ENCODE measurements at regions not wholly inside any gene's neighbourhood (a gene's known extent, or its start where the extent isn't known, plus 50 kb on each side); places are given as distances from the start of the nearest gene placed in this dataset.

DNA sequence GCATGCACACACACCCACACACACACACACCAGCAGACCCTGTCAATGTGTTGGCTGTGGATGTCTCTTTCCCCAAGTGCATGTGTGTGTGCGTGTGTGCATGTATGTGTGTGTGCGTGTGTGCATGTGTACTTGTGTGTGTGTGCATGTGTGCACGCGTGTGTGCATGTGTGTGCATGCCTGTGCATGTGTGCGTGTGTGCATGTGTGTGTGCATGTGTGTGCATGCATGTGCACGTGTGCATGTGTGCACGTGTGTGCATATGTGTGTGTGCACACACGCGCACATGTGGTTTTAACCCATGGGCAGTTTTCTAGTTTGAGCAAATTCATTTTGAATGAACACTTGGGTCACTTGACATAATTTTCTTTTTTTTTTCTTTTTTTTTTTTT lies 268.8 kb upstream of the IRX1 start:
- Histone ChIP-seq H3K36me3 (ENCODE audit: control insufficient read depth in 1 of 2, insufficient read depth in 2 of 2, low read length in 2 of 2) (no peaks in the 10 kb centered on the region), H3K79me2 (ENCODE audit: insufficient read depth, low read length) (no peaks in the 10 kb centered on the region), H3K9me2 (ENCODE audit: insufficient read depth) (no peaks in the 10 kb centered on the region), H3K27ac (ENCODE audit: low read depth, low read length) (no peak overlapping the region), H3K4me1 (ENCODE audit: control insufficient read depth in 1 of 2, insufficient read depth in 2 of 2, low read length in 2 of 2) (no peaks in the 10 kb centered on the region), H3K9ac (ENCODE audit: low read length) (no peak overlapping the region), H4K20me1 (ENCODE audit: insufficient read depth) (no peaks in the 10 kb centered on the region), H3K9me3 (ENCODE audit: control insufficient read depth in 1 of 2, insufficient read depth in 1 of 2, low read depth in 1 of 2, low read length in 2 of 2) (peaks cover 20 to 32% of the 10 kb centered on the region in 2 experiments; a peak in 3 of 4 replicates), H3K4me3 (replicated peaks in 1 of 2; ENCODE audit: low read depth in 1 of 2, low read length in 2 of 2) (no peak overlapping the region), H3K27me3 (ENCODE audit: insufficient read depth, low read length) (no peaks in the 10 kb centered on the region), H2AFZ (ENCODE audit: low read depth, low read length, poor library complexity, severe bottlenecking) (no peak overlapping the region), H3K4me2 (ENCODE audit: low read length) (no peak overlapping the region)
- no peak for TF ChIP-seq SP1 (IDR thresholded peaks at IDR 0.05; ENCODE audit: low read depth)
- TF ChIP-seq, protein P1, sequence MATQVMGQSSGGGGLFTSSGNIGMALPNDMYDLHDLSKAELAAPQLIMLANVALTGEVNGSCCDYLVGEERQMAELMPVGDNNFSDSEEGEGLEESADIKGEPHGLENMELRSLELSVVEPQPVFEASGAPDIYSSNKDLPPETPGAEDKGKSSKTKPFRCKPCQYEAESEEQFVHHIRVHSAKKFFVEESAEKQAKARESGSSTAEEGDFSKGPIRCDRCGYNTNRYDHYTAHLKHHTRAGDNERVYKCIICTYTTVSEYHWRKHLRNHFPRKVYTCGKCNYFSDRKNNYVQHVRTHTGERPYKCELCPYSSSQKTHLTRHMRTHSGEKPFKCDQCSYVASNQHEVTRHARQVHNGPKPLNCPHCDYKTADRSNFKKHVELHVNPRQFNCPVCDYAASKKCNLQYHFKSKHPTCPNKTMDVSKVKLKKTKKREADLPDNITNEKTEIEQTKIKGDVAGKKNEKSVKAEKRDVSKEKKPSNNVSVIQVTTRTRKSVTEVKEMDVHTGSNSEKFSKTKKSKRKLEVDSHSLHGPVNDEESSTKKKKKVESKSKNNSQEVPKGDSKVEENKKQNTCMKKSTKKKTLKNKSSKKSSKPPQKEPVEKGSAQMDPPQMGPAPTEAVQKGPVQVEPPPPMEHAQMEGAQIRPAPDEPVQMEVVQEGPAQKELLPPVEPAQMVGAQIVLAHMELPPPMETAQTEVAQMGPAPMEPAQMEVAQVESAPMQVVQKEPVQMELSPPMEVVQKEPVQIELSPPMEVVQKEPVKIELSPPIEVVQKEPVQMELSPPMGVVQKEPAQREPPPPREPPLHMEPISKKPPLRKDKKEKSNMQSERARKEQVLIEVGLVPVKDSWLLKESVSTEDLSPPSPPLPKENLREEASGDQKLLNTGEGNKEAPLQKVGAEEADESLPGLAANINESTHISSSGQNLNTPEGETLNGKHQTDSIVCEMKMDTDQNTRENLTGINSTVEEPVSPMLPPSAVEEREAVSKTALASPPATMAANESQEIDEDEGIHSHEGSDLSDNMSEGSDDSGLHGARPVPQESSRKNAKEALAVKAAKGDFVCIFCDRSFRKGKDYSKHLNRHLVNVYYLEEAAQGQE (IDR thresholded peaks at IDR 0.05; ENCODE audit: low read depth), result no peak
- TF ChIP-seq POLR2A (IDR thresholded peaks at IDR 0.05; ENCODE audit: borderline replicate concordance, extremely low read depth, insufficient read depth, insufficient read length), result no peak
- TF ChIP-seq, protein P2, sequence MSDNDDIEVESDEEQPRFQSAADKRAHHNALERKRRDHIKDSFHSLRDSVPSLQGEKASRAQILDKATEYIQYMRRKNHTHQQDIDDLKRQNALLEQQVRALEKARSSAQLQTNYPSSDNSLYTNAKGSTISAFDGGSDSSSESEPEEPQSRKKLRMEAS (IDR thresholded peaks at IDR 0.05), result no peak
- ATAC-seq (no peak), DNase-seq (ENCODE audit: low read depth, low spot score) (no peak)
- ChIA-PET POLR2A (no interaction called here), CTCF (no interaction called here), RAD21 (ENCODE audit: low non-redundant PET in 1 of 2, low total read pairs in 2 of 2, uncharacterized antibody in 2 of 2, unreplicated experiment in 2 of 2) (no interaction called here)
- intact Hi-C loops (cut with micrococcal nuclease), result no loop called here
- no TSS peak for BruUV-seq (replicated peaks)

DNA sequence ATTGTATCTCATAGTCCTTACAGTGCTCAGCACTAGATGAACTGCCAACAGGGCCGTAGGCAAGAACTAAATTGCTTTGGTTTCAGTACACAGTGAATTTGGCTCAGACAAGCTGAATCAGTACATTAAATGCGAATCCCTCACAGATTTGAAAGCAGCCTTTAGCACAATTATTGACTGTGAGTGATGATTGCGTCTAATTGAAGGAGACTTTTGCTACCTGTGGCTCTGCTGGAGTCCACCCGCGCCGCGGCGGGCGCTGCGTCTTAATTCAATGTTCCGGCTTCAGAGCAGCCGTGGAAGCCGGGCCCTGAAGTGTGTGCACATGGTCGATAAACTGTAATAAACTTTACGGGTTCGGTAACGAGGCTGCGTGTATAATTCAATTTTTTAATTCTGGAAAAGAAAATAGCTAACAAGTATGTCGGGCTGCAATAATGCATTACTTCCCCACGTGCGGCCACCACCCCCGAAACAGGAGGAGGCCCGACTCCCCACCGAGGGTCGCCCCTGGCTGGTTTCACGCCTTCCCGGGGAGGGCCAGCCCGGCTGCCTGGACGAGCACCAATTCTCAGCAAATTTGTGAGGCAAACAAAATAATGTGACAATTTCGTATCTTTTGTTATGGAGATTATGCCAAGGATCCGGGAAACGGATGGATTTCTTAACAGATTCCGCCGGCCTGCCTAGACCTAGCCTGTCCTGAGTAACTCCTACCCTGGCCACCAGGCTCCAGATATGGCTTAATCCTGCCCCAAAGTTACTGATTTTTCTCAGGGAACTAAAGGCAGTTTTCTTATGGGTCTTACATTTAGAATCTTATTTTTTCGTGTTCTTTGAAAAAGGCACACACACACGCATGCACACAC lies 269.4 kb upstream of the IRX1 start:
- Histone ChIP-seq H3K9me3 (ENCODE audit: control insufficient read depth in 1 of 2, insufficient read depth in 1 of 2, low read depth in 1 of 2, low read length in 2 of 2) (peaks cover 20 to 32% of the 10 kb centered on the region in 2 experiments; a peak in 3 of 4 replicates), H3K4me2 (ENCODE audit: low read length) (no peak overlapping the region), H3K9ac (ENCODE audit: low read length) (no peak overlapping the region), H4K20me1 (ENCODE audit: insufficient read depth) (no peaks in the 10 kb centered on the region), H3K27ac (ENCODE audit: low read depth, low read length) (no peak overlapping the region), H3K9me2 (ENCODE audit: insufficient read depth) (no peaks in the 10 kb centered on the region), H3K4me1 (ENCODE audit: control insufficient read depth in 1 of 2, insufficient read depth in 2 of 2, low read length in 2 of 2) (no peaks in the 10 kb centered on the region), H3K27me3 (ENCODE audit: insufficient read depth, low read length) (no peaks in the 10 kb centered on the region), H3K79me2 (ENCODE audit: insufficient read depth, low read length) (no peaks in the 10 kb centered on the region), H3K4me3 (replicated peaks in 1 of 2; ENCODE audit: low read depth in 1 of 2, low read length in 2 of 2) (no peak overlapping the region), H2AFZ (ENCODE audit: low read depth, low read length, poor library complexity, severe bottlenecking) (no peak overlapping the region), H3K36me3 (ENCODE audit: control insufficient read depth in 1 of 2, insufficient read depth in 2 of 2, low read length in 2 of 2) (no peaks in the 10 kb centered on the region)
- DNase-seq (ENCODE audit: low read depth, low spot score) (no peak), ATAC-seq (no peak)
- no TSS peak for BruUV-seq (replicated peaks)
- CTCF ChIA-PET, result no interaction called here
- RAD21 ChIA-PET (ENCODE audit: low non-redundant PET in 1 of 2, low total read pairs in 2 of 2, uncharacterized antibody in 2 of 2, unreplicated experiment in 2 of 2), result no interaction called here
- intact Hi-C loops (cut with micrococcal nuclease), result no loop called here
- POLR2A ChIA-PET, result no interaction called here
- TF ChIP-seq, protein P3, sequence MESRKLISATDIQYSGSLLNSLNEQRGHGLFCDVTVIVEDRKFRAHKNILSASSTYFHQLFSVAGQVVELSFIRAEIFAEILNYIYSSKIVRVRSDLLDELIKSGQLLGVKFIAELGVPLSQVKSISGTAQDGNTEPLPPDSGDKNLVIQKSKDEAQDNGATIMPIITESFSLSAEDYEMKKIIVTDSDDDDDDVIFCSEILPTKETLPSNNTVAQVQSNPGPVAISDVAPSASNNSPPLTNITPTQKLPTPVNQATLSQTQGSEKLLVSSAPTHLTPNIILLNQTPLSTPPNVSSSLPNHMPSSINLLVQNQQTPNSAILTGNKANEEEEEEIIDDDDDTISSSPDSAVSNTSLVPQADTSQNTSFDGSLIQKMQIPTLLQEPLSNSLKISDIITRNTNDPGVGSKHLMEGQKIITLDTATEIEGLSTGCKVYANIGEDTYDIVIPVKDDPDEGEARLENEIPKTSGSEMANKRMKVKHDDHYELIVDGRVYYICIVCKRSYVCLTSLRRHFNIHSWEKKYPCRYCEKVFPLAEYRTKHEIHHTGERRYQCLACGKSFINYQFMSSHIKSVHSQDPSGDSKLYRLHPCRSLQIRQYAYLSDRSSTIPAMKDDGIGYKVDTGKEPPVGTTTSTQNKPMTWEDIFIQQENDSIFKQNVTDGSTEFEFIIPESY (IDR thresholded peaks at IDR 0.05; ENCODE audit: extremely low read depth, insufficient replicate concordance, low read length), result no peak
- TF ChIP-seq ZNF274 (IDR thresholded peaks at IDR 0.05; ENCODE audit: low read depth, low read length) (no peak), EZH2 (IDR thresholded peaks at IDR 0.05) (no peak), SP1 (IDR thresholded peaks at IDR 0.05; ENCODE audit: low read depth) (no peak), CBX3 (IDR thresholded peaks at IDR 0.05; ENCODE audit: low read depth) (no peak), TCF7L2 (IDR thresholded peaks at IDR 0.05; ENCODE audit: borderline replicate concordance, extremely low read depth, insufficient read depth, insufficient read length) (no peak)
- TF ChIP-seq, protein P4, sequence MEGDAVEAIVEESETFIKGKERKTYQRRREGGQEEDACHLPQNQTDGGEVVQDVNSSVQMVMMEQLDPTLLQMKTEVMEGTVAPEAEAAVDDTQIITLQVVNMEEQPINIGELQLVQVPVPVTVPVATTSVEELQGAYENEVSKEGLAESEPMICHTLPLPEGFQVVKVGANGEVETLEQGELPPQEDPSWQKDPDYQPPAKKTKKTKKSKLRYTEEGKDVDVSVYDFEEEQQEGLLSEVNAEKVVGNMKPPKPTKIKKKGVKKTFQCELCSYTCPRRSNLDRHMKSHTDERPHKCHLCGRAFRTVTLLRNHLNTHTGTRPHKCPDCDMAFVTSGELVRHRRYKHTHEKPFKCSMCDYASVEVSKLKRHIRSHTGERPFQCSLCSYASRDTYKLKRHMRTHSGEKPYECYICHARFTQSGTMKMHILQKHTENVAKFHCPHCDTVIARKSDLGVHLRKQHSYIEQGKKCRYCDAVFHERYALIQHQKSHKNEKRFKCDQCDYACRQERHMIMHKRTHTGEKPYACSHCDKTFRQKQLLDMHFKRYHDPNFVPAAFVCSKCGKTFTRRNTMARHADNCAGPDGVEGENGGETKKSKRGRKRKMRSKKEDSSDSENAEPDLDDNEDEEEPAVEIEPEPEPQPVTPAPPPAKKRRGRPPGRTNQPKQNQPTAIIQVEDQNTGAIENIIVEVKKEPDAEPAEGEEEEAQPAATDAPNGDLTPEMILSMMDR (IDR thresholded peaks at IDR 0.05 in 2 of 3, conservative IDR thresholded peaks at IDR 0.05 in 1 of 3; ENCODE audit: borderline replicate concordance in 1 of 3, insufficient read depth in 1 of 3, low read depth in 2 of 3, low read length in 2 of 3), result no peak
